Tibial nerve (tissue), 4 donors: ENCODE measurements at regions not wholly inside any gene's neighbourhood (a gene's known extent, or its start where the extent isn't known, plus 50 kb on each side); places are given as distances from the start of the nearest gene placed in this dataset.

Experiments used
- DNase-seq, 2 donors: peaks; one replicate each; pipeline ENCODE4 v3.0.0-alpha.2; 2019; ENCODE audit warnings: low spot score in 2 of 2
- H3K27ac ChIP-seq, 4 donors: fragments of 200-600 bp; sonication (generic) in 3 of 4; one replicate each; pipeline ENCODE4 v1.5.1; 2017 to 2019; ENCODE audit warnings: mild to moderate bottlenecking in 1 of 4
- H3K27me3 ChIP-seq, 2 donors: fragments of 200-600 bp; sonication (generic) in 1 of 2; one replicate each; pipeline versions ENCODE4 v1.5.1 to v1.6.0; 2017 to 2019
- H3K36me3 ChIP-seq, 3 donors: fragments of 200-600 bp; sonication (generic); one replicate each; pipeline ENCODE4 v1.5.1; 2018 to 2019
- H3K4me1 ChIP-seq, 4 donors: fragments of 200-600 bp; sonication (generic) in 3 of 4; one replicate each; pipeline ENCODE4 v1.5.1; 2017 to 2019
- H3K4me3 ChIP-seq, 4 donors: fragments of 200-600 bp; sonication (generic) in 3 of 4; one replicate each; pipeline ENCODE4 v1.5.1; 2017 to 2019; ENCODE audit warnings: mild to moderate bottlenecking in 1 of 4, moderate library complexity in 1 of 4
- H3K9me3 ChIP-seq, 4 donors: fragments of 200-600 bp; sonication (generic) in 3 of 4; one replicate each; pipeline ENCODE4 v1.5.1; 2017 to 2019
- EP300 ChIP-seq, 2 donors: sonication (generic); formaldehyde crosslinking; IDR thresholded peaks; one replicate each; pipeline ENCODE4 v1.6.1; 2017; ENCODE audit warnings: antibody characterized with exemption in 2 of 2, mild to moderate bottlenecking in 1 of 2
- POLR2A ChIP-seq, 2 donors: fragments of 450-650 bp; IDR thresholded peaks; one replicate each; pipeline ENCODE4 v1.6.1; 2017; ENCODE audit warnings: antibody characterized with exemption in 2 of 2, mild to moderate bottlenecking in 2 of 2, moderate library complexity in 2 of 2
- WGBS, 2 donors: methylation state at CpG; one replicate each; pipeline ENCODE4 v1.1.5; 2018; 5-methylcytosine and 5-hydroxymethylcytosine counted together
- TF ChIP-seq, protein P1 (sequence below), 5 experiments: fragments of 200-600 bp in 3 of 5; fragments of 450-650 bp in 2 of 5; sonication (generic) in 3 of 5; IDR thresholded peaks; one replicate each; pipeline ENCODE4 v1.5.1; 2016 to 2019; ENCODE audit warnings: antibody characterized with exemption in 5 of 5, mild to moderate bottlenecking in 3 of 5, moderate library complexity in 2 of 5

- Histone ChIP-seq H3K27ac (no peak overlapping the region), H3K27me3 (no peaks in the 10 kb centered on the region), H3K36me3 (no peaks in the 10 kb centered on the region), H3K4me1 (no peaks in the 10 kb centered on the region), H3K9me3 (no peaks in the 10 kb centered on the region), H3K4me3 (no peak overlapping the region)
- 89 to 97% methylated on average over 3 of the region's 3 CpGs for WGBS, 2 donors
- TF ChIP-seq EP300 (IDR thresholded peaks at IDR 0.05), result no peak
- DNase-seq, result no peak
These were observed 167.1 kb upstream of the DOK6 start for GRCh38 chr18:69233465-69234054.

DNA sequence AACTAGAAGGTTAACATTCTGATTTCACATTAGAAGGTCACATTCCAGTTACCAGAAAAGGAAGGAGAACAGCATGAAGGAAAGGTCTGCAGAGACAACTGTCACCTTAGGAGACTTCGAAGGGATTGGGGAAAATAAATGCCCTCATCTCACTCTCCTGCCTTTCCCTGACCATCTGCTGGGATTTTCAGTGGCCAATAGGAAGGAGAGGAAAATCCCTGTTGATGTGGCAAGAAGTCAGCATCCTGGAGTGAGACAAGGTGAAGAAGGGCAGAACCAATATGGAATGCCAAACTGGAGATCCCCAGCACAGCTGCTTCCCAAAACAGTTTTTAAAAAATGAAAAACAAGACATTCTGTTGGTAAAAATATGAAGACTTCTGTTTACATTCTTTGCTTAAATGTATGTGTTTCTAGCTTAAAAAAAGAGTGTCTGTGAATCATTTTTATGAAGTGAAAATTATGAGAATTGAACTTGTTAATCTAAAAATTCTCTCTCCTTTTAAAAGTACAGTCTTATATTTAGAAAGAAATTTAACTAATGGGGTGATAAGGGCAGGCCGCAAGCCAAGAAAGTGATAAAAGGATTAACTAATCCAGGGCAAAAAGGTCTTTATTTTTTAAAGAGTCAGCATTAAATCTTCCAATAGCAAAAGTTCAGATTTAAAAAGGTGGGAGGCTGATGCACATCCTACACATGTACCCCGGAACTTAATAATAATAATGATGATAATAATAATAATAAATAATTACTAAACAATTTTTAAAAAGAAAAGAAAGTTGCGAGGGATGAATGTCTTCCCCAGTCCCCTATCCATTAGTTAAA is 160.6 kb upstream of the DOK6 start:
- H3K27me3 ChIP-seq, result no peaks in the 10 kb centered on the region
- no peaks in the 10 kb centered on the region for H3K36me3 ChIP-seq
- H3K27ac ChIP-seq, result no peak overlapping the region
- TF ChIP-seq, protein P1, sequence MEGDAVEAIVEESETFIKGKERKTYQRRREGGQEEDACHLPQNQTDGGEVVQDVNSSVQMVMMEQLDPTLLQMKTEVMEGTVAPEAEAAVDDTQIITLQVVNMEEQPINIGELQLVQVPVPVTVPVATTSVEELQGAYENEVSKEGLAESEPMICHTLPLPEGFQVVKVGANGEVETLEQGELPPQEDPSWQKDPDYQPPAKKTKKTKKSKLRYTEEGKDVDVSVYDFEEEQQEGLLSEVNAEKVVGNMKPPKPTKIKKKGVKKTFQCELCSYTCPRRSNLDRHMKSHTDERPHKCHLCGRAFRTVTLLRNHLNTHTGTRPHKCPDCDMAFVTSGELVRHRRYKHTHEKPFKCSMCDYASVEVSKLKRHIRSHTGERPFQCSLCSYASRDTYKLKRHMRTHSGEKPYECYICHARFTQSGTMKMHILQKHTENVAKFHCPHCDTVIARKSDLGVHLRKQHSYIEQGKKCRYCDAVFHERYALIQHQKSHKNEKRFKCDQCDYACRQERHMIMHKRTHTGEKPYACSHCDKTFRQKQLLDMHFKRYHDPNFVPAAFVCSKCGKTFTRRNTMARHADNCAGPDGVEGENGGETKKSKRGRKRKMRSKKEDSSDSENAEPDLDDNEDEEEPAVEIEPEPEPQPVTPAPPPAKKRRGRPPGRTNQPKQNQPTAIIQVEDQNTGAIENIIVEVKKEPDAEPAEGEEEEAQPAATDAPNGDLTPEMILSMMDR (IDR thresholded peaks at IDR 0.05), result no peak
- TF ChIP-seq EP300 (IDR thresholded peaks at IDR 0.05), result no peak
- TF ChIP-seq POLR2A (IDR thresholded peaks at IDR 0.05), result no peak
- no peaks in the 10 kb centered on the region for H3K4me1 ChIP-seq
- DNase-seq, result no peak
- H3K4me3 ChIP-seq, result no peak overlapping the region
- no peaks in the 10 kb centered on the region for H3K9me3 ChIP-seq
- 80 to 83% methylated on average over 4 of the region's 4 CpGs for WGBS, 2 donors

- H3K9me3 ChIP-seq, result no peaks in the 10 kb centered on the region
- H3K27ac ChIP-seq, result no peak overlapping the region
- DNase-seq, result no peak
- no peaks in the 10 kb centered on the region for H3K27me3 ChIP-seq
- peaks cover 0 to 14% (median 0%) of the 10 kb centered on the region in 4 donors for H3K4me1 ChIP-seq
- TF ChIP-seq POLR2A (IDR thresholded peaks at IDR 0.05) (no peak), EP300 (IDR thresholded peaks at IDR 0.05) (no peak)
- TF ChIP-seq, protein P1 (IDR thresholded peaks at IDR 0.05), result no peak
- no peak overlapping the region for H3K4me3 ChIP-seq
- no peaks in the 10 kb centered on the region for H3K36me3 ChIP-seq
- WGBS, 2 donors, result 54 to 57% methylated on average over 4 of the region's 4 CpGs
These were observed 154.7 kb upstream of the DOK6 start for GRCh38 chr18:69246027-69246426.

GRCh38 chr18:69250305-69251151 is 150.2 kb upstream of the DOK6 start:
- Histone ChIP-seq H3K4me3 (no peak overlapping the region), H3K36me3 (no peaks in the 10 kb centered on the region), H3K27me3 (no peaks in the 10 kb centered on the region), H3K27ac (no peak overlapping the region), H3K9me3 (no peaks in the 10 kb centered on the region), H3K4me1 (peaks cover 0 to 14% (median 0%) of the 10 kb centered on the region in 4 donors)
- TF ChIP-seq EP300 (IDR thresholded peaks at IDR 0.05) (no peak), POLR2A (IDR thresholded peaks at IDR 0.05) (no peak)
- TF ChIP-seq, protein P1 (IDR thresholded peaks at IDR 0.05), result no peak
- WGBS, 2 donors, result 54 to 56% methylated on average over 10 of the region's 10 CpGs
- DNase-seq, result no peak

DNA sequence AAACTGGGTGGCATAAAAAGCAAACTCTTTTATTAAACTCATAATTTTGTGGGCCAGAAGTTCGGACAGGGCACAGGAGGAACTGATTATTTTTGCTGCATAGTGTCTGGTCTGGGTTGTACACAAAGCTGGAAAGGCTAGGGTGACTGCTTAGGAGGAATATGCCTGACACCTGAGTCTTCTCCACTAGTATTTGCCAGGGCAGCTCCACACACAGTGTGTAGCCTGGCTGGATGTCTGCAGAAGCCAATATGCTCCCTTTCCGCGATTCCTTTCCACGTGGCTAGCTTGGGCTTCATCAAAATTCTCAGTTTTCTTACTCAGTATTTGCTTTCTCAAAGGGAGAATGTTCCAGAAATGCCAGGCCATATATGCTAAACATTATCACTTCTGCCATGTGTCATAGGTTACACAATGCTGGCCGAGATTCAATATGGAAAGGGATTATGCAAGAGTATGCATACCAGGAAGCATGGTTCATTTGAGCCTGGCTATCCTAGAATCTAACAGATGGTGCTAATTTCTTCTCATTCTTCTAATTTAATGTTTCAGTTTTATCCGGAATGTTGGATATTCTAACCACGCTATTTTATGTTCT is 142.7 kb upstream of the DOK6 start:
- H3K27me3 ChIP-seq, result no peaks in the 10 kb centered on the region
- 74 to 81% methylated on average over 7 of the region's 7 CpGs for WGBS, 2 donors
- no peaks in the 10 kb centered on the region for H3K36me3 ChIP-seq
- no peak overlapping the region for H3K4me3 ChIP-seq
- TF ChIP-seq, protein P1 (IDR thresholded peaks at IDR 0.05), result no peak
- TF ChIP-seq POLR2A (IDR thresholded peaks at IDR 0.05) (no peak), EP300 (IDR thresholded peaks at IDR 0.05) (no peak)
- DNase-seq, result no peak
- H3K9me3 ChIP-seq, result peaks cover 0 to 5% (median 0%) of the 10 kb centered on the region in 4 donors
- no peaks in the 10 kb centered on the region for H3K4me1 ChIP-seq
- no peak overlapping the region for H3K27ac ChIP-seq
